ENCODE measurements at regions not wholly inside any gene's neighbourhood (a gene's known extent, or its start where the extent isn't known, plus 50 kb on each side); places are given as distances from the start of the nearest gene placed in this dataset.

DNA sequence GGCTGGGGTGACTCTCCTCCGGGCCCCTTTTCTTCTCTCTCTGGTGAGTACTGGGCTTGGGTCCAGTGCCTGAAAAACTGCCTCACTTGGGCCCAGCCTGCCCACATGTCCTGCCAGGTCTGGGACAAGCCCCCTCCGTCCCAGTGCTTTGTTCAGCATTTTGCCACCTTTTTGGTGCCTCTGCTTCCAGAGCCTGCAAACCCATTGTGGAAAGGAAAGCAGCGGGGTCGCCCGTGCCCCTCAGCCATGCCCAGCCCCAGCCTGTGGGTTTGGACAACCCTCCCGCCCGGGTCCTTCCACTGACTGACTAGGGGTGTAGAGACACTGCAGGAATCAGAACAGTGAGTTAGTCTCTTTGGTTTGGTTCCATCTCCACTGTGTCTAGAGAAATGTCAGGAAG is 140.7 kb upstream of the ALKAL2 start:
- TF ChIP-seq POLR2AphosphoS5 (IDR thresholded peaks at IDR 0.05; ENCODE audit: insufficient read depth in 1 of 2, low read depth in 1 of 2) (no peak), POLR2A (IDR thresholded peaks at IDR 0.05) (no peak)
- TF ChIP-seq, protein P1, sequence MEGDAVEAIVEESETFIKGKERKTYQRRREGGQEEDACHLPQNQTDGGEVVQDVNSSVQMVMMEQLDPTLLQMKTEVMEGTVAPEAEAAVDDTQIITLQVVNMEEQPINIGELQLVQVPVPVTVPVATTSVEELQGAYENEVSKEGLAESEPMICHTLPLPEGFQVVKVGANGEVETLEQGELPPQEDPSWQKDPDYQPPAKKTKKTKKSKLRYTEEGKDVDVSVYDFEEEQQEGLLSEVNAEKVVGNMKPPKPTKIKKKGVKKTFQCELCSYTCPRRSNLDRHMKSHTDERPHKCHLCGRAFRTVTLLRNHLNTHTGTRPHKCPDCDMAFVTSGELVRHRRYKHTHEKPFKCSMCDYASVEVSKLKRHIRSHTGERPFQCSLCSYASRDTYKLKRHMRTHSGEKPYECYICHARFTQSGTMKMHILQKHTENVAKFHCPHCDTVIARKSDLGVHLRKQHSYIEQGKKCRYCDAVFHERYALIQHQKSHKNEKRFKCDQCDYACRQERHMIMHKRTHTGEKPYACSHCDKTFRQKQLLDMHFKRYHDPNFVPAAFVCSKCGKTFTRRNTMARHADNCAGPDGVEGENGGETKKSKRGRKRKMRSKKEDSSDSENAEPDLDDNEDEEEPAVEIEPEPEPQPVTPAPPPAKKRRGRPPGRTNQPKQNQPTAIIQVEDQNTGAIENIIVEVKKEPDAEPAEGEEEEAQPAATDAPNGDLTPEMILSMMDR (IDR thresholded peaks at IDR 0.05): no peak

Data from vagina (tissue), 2 donors.